ENCODE measurements at regions not wholly inside any gene's neighbourhood (a gene's known extent, or its start where the extent isn't known, plus 50 kb on each side); places are given as distances from the start of the nearest gene placed in this dataset.

DNA sequence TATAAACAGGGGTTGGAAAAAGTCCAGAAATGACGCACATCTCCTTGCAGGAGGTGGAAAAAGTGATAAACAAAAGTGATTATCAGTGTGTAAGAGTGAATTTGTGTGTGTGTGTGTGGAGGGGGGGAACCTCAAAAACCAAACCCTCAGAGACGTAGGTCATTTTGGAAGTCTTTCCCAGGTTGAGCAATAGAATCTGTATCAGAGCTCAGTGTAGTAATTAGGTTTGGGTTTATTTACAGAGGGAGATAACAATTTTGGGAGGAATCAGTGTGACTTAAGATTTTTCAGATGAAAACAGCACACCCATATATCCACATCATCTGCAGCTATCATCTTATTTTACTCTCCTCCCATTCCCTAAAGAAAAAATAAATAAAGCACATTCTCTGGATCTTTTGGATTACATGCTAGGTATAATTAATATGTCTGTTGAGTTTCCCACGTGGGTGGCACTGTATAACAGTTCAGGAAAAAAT is 406.4 kb downstream of the FGF9 start:
- peaks cover 3% of the 10 kb centered on the region for H4K20me1 ChIP-seq (replicated peaks; ENCODE audit: insufficient read depth)
- no peak overlapping the region for H2AFZ ChIP-seq
- no peak overlapping the region for H3K27ac ChIP-seq (ENCODE audit: low read depth)
- H3K4me3 ChIP-seq: no peak overlapping the region
- no peak overlapping the region for H3K27ac Mint-ChIP-seq
- H3K4me3 Mint-ChIP-seq: no peak overlapping the region
- TF ChIP-seq NANOG (IDR thresholded peaks at IDR 0.05; ENCODE audit: borderline replicate concordance) (no peak), EZH2 (IDR thresholded peaks at IDR 0.05; ENCODE audit: low read depth, unreplicated experiment) (no peak), JUNB (IDR thresholded peaks at IDR 0.05; ENCODE audit: unreplicated experiment) (no peak), CREB1 (CRISPR knock-in tag; IDR thresholded peaks at IDR 0.05; ENCODE audit: low read depth) (no peak), ZNF114 (CRISPR knock-in tag; IDR thresholded peaks at IDR 0.05) (no peak), STAT1 (IDR thresholded peaks at IDR 0.05; ENCODE audit: unreplicated experiment) (no peak), EZH2phosphoT487 (IDR thresholded peaks at IDR 0.05; ENCODE audit: unreplicated experiment) (no peak), POLR2AphosphoS5 (IDR thresholded peaks at IDR 0.05; ENCODE audit: low read depth) (no peak)
- TF ChIP-seq, protein P1, sequence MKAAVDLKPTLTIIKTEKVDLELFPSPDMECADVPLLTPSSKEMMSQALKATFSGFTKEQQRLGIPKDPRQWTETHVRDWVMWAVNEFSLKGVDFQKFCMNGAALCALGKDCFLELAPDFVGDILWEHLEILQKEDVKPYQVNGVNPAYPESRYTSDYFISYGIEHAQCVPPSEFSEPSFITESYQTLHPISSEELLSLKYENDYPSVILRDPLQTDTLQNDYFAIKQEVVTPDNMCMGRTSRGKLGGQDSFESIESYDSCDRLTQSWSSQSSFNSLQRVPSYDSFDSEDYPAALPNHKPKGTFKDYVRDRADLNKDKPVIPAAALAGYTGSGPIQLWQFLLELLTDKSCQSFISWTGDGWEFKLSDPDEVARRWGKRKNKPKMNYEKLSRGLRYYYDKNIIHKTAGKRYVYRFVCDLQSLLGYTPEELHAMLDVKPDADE (IDR thresholded peaks at IDR 0.05): no peak
- TF ChIP-seq, protein P2, sequence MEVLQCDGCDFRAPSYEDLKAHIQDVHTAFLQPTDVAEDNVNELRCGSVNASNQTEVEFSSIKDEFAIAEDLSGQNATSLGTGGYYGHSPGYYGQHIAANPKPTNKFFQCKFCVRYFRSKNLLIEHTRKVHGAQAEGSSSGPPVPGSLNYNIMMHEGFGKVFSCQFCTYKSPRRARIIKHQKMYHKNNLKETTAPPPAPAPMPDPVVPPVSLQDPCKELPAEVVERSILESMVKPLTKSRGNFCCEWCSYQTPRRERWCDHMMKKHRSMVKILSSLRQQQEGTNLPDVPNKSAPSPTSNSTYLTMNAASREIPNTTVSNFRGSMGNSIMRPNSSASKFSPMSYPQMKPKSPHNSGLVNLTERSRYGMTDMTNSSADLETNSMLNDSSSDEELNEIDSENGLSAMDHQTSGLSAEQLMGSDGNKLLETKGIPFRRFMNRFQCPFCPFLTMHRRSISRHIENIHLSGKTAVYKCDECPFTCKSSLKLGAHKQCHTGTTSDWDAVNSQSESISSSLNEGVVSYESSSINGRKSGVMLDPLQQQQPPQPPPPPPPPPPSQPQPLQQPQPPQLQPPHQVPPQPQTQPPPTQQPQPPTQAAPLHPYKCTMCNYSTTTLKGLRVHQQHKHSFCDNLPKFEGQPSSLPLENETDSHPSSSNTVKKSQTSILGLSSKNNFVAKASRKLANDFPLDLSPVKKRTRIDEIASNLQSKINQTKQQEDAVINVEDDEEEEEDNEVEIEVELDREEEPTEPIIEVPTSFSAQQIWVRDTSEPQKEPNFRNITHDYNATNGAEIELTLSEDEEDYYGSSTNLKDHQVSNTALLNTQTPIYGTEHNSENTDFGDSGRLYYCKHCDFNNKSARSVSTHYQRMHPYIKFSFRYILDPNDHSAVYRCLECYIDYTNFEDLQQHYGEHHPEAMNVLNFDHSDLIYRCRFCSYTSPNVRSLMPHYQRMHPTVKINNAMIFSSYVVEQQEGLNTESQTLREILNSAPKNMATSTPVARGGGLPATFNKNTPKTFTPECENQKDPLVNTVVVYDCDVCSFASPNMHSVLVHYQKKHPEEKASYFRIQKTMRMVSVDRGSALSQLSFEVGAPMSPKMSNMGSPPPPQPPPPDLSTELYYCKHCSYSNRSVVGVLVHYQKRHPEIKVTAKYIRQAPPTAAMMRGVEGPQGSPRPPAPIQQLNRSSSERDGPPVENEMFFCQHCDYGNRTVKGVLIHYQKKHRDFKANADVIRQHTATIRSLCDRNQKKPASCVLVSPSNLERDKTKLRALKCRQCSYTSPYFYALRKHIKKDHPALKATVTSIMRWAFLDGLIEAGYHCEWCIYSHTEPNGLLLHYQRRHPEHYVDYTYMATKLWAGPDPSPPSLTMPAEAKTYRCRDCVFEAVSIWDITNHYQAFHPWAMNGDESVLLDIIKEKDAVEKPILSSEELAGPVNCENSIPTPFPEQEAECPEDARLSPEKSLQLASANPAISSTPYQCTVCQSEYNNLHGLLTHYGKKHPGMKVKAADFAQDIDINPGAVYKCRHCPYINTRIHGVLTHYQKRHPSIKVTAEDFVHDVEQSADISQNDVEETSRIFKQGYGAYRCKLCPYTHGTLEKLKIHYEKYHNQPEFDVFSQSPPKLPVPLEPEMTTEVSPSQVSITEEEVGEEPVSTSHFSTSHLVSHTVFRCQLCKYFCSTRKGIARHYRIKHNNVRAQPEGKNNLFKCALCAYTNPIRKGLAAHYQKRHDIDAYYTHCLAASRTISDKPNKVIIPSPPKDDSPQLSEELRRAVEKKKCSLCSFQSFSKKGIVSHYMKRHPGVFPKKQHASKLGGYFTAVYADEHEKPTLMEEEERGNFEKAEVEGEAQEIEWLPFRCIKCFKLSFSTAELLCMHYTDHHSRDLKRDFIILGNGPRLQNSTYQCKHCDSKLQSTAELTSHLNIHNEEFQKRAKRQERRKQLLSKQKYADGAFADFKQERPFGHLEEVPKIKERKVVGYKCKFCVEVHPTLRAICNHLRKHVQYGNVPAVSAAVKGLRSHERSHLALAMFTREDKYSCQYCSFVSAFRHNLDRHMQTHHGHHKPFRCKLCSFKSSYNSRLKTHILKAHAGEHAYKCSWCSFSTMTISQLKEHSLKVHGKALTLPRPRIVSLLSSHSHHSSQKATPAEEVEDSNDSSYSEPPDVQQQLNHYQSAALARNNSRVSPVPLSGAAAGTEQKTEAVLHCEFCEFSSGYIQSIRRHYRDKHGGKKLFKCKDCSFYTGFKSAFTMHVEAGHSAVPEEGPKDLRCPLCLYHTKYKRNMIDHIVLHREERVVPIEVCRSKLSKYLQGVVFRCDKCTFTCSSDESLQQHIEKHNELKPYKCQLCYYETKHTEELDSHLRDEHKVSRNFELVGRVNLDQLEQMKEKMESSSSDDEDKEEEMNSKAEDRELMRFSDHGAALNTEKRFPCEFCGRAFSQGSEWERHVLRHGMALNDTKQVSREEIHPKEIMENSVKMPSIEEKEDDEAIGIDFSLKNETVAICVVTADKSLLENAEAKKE (CRISPR knock-in tag; IDR thresholded peaks at IDR 0.05): no peak
- TF ChIP-seq, protein P3, sequence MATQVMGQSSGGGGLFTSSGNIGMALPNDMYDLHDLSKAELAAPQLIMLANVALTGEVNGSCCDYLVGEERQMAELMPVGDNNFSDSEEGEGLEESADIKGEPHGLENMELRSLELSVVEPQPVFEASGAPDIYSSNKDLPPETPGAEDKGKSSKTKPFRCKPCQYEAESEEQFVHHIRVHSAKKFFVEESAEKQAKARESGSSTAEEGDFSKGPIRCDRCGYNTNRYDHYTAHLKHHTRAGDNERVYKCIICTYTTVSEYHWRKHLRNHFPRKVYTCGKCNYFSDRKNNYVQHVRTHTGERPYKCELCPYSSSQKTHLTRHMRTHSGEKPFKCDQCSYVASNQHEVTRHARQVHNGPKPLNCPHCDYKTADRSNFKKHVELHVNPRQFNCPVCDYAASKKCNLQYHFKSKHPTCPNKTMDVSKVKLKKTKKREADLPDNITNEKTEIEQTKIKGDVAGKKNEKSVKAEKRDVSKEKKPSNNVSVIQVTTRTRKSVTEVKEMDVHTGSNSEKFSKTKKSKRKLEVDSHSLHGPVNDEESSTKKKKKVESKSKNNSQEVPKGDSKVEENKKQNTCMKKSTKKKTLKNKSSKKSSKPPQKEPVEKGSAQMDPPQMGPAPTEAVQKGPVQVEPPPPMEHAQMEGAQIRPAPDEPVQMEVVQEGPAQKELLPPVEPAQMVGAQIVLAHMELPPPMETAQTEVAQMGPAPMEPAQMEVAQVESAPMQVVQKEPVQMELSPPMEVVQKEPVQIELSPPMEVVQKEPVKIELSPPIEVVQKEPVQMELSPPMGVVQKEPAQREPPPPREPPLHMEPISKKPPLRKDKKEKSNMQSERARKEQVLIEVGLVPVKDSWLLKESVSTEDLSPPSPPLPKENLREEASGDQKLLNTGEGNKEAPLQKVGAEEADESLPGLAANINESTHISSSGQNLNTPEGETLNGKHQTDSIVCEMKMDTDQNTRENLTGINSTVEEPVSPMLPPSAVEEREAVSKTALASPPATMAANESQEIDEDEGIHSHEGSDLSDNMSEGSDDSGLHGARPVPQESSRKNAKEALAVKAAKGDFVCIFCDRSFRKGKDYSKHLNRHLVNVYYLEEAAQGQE (IDR thresholded peaks at IDR 0.05; ENCODE audit: unreplicated experiment): no peak
- TF ChIP-seq, protein P4, sequence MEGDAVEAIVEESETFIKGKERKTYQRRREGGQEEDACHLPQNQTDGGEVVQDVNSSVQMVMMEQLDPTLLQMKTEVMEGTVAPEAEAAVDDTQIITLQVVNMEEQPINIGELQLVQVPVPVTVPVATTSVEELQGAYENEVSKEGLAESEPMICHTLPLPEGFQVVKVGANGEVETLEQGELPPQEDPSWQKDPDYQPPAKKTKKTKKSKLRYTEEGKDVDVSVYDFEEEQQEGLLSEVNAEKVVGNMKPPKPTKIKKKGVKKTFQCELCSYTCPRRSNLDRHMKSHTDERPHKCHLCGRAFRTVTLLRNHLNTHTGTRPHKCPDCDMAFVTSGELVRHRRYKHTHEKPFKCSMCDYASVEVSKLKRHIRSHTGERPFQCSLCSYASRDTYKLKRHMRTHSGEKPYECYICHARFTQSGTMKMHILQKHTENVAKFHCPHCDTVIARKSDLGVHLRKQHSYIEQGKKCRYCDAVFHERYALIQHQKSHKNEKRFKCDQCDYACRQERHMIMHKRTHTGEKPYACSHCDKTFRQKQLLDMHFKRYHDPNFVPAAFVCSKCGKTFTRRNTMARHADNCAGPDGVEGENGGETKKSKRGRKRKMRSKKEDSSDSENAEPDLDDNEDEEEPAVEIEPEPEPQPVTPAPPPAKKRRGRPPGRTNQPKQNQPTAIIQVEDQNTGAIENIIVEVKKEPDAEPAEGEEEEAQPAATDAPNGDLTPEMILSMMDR (conservative IDR thresholded peaks at IDR 0.05; ENCODE audit: low read depth in 2 of 2): no peak
- no peaks in the 10 kb centered on the region for H3K79me2 ChIP-seq (replicated peaks; ENCODE audit: insufficient read depth)
- H3K27me3 ChIP-seq (ENCODE audit: insufficient read depth): peaks cover 21% of the 10 kb centered on the region
- H3K9me3 Mint-ChIP-seq: no peaks in the 10 kb centered on the region
- no peak overlapping the region for H3K4me2 ChIP-seq
- peaks cover 20% of the 10 kb centered on the region; the same call in 2 of the 3 replicates for H3K4me1 Mint-ChIP-seq
- no peaks in the 10 kb centered on the region for H3K36me3 ChIP-seq (ENCODE audit: insufficient read depth)
- no peaks in the 10 kb centered on the region for H3K36me3 Mint-ChIP-seq (ENCODE audit: low read depth)
- no peaks in the 10 kb centered on the region for H3K9me2 ChIP-seq (ENCODE audit: insufficient read depth)
- H3K4me1 ChIP-seq (ENCODE audit: insufficient read depth): no peaks in the 10 kb centered on the region; the same call in 1 of the 2 replicates
- DNase-seq (ENCODE audit: low spot score) (no peak), ATAC-seq (no peak)
- H3F3A ChIP-seq (replicated peaks; ENCODE audit: low read depth): no peaks in the 10 kb centered on the region
- H3K27me3 Mint-ChIP-seq (ENCODE audit: insufficient read depth, low read depth, poor library complexity): peaks cover 9% of the 10 kb centered on the region

All from GM23338 (cell line).